IMR-90 (cell line): ENCODE measurements at regions not wholly inside any gene's neighbourhood (a gene's known extent, or its start where the extent isn't known, plus 50 kb on each side); places are given as distances from the start of the nearest gene placed in this dataset.

ENCODE experiments used
- ATAC-seq: fragments of 200-7000 bp; cut with Tn5 transposase; 2 replicates; pipeline ENCODE4 v1.9.1; 2020; ENCODE audit warnings: low read depth, mild to moderate bottlenecking, moderate library complexity
- BruUV-seq: library from RNA; stranded (reverse); fragments of 400-500 nt; replicated peaks from 2 replicates; lab custom pipeline; 2021; lab: Mats Ljungman, UMichigan
- CTCF ChIA-PET: fragments of 300-600 bp; formaldehyde crosslinking; extraction: SDS; loops from one replicate; lab custom pipeline; 2021; ENCODE audit warnings: antibody characterized with exemption; lab: Yijun Ruan, JAX
- POLR2A ChIA-PET: fragments of 300-600 bp; sonication (Branson Sonifier 250); formaldehyde crosslinking; loops from one replicate; lab custom pipeline; 2022; ENCODE audit warnings: antibody characterized with exemption; ENCODE audit not compliant: unreplicated experiment; lab: Charles Lee
- DNase-seq: peaks from one replicate; pipeline ENCODE4 v3.0.0; 2013
- H2AFZ ChIP-seq: replicated peaks from 2 replicates; pipeline ENCODE3; 2013; ENCODE audit warnings: low read length, mild to moderate bottlenecking; ENCODE audit not compliant: poor library complexity
- H2AK5ac ChIP-seq: 2 replicates; pipeline ENCODE4 v1.6.1; 2013; ENCODE audit warnings: low read depth, low read length, inconsistent platforms
- H2AK9ac ChIP-seq: replicated peaks from 2 replicates; pipeline ENCODE3; 2013; ENCODE audit warnings: mild to moderate bottlenecking, low read depth, low read length, moderate library complexity; ENCODE audit not compliant: poor library complexity
- H2BK120ac ChIP-seq: 2 replicates; pipeline ENCODE4 v1.6.1; 2013; ENCODE audit warnings: low read depth, low read length, inconsistent platforms
- H2BK15ac ChIP-seq: 3 replicates; pipeline ENCODE4 v1.6.1; 2013; ENCODE audit warnings: low read depth, low read length, inconsistent platforms
- H2BK20ac ChIP-seq: 2 replicates; pipeline ENCODE4 v1.6.1; 2013; ENCODE audit warnings: low read depth, mild to moderate bottlenecking, inconsistent platforms, low read length, moderate library complexity
- H2BK5ac ChIP-seq: 2 replicates; pipeline ENCODE4 v1.6.1; 2013; ENCODE audit warnings: mild to moderate bottlenecking, low read depth, low read length, inconsistent platforms; ENCODE audit not compliant: poor library complexity, severe bottlenecking
- H3K14ac ChIP-seq: replicated peaks from 2 replicates; pipeline ENCODE4 v1.6.1; 2013; ENCODE audit warnings: low read depth, low read length, inconsistent platforms
- H3K18ac ChIP-seq: 2 replicates; pipeline ENCODE4 v1.6.1; 2013; ENCODE audit warnings: low read depth, low read length, control low read depth
- H3K23ac ChIP-seq: 2 replicates; pipeline ENCODE4 v1.6.1; 2013; ENCODE audit warnings: low read depth, low read length, inconsistent platforms
- H3K27ac ChIP-seq: 2 replicates; pipeline ENCODE4 v1.5.1; 2013; ENCODE audit warnings: mild to moderate bottlenecking, control low read depth, low read length; ENCODE audit not compliant: insufficient read depth
- H3K27me3 ChIP-seq: 2 replicates; pipeline ENCODE4 v1.6.1; 2013; ENCODE audit warnings: low read length; ENCODE audit not compliant: control insufficient read depth, insufficient read depth
- H3K36me3 ChIP-seq: 2 replicates; pipeline ENCODE4 v1.6.1; 2013; ENCODE audit warnings: low read length, mixed read lengths; ENCODE audit not compliant: control insufficient read depth, insufficient read depth
- H3K4ac ChIP-seq: 2 replicates; pipeline ENCODE4 v1.6.1; 2013; ENCODE audit warnings: low read depth, low read length, inconsistent platforms
- H3K4me1 ChIP-seq: 2 replicates; pipeline ENCODE4 v1.6.1; 2013; ENCODE audit warnings: low read length, mixed read lengths; ENCODE audit not compliant: control insufficient read depth, insufficient read depth
- H3K4me2 ChIP-seq: 2 replicates; pipeline ENCODE4 v1.6.1; 2013; ENCODE audit warnings: low read depth, mild to moderate bottlenecking, control low read depth, low read length, moderate library complexity
- H3K4me3 ChIP-seq: 2 replicates; pipeline ENCODE4 v1.5.1; 2013; ENCODE audit warnings: low read depth, mild to moderate bottlenecking, control low read depth, low read length, moderate library complexity; ENCODE audit not compliant: insufficient read depth
- H3K56ac ChIP-seq: 2 replicates; pipeline ENCODE4 v1.6.1; 2013; ENCODE audit warnings: low read length, inconsistent platforms; ENCODE audit not compliant: insufficient read depth; ENCODE audit errors: extremely low read depth
- H3K79me1 ChIP-seq, 2 experiments: 2 replicates each; pipeline ENCODE4 v1.6.1; 2013; ENCODE audit warnings: low read length in 2 of 2, inconsistent platforms in 1 of 2, low read depth in 1 of 2
- H3K9ac ChIP-seq: 2 replicates; pipeline ENCODE4 v1.6.1; 2013; ENCODE audit warnings: low read depth, low read length, control low read depth
- H3K9me1 ChIP-seq: 2 replicates; pipeline ENCODE4 v1.6.1; 2013; ENCODE audit warnings: low read length, inconsistent platforms; ENCODE audit not compliant: insufficient read depth
- H3K9me3 ChIP-seq: 2 replicates; pipeline ENCODE4 v1.6.1; 2013; ENCODE audit warnings: low read length; ENCODE audit not compliant: control insufficient read depth, insufficient read depth
- H4K20me1 ChIP-seq: 2 replicates; pipeline ENCODE4 v1.6.1; 2013; ENCODE audit warnings: low read length, inconsistent platforms; ENCODE audit not compliant: insufficient read depth
- H4K5ac ChIP-seq: 2 replicates; pipeline ENCODE4 v1.6.1; 2013; ENCODE audit warnings: mild to moderate bottlenecking, low read depth, low read length, control low read depth
- H4K8ac ChIP-seq, 2 experiments: 2 replicates each; pipeline ENCODE4 v1.6.1; 2013; ENCODE audit warnings: low read depth in 2 of 2, low read length in 2 of 2, control low read depth in 1 of 2, inconsistent platforms in 1 of 2
- H4K91ac ChIP-seq: 2 replicates; pipeline ENCODE4 v1.6.1; 2013; ENCODE audit warnings: low read depth, low read length, inconsistent platforms; ENCODE audit not compliant: insufficient read depth
- MAZ ChIP-seq: IDR thresholded peaks from 2 replicates; pipeline ENCODE4 v1.6.1; 2012; ENCODE audit warnings: low read depth, mild to moderate bottlenecking, low read length, improper control_type of control experiment, moderate library complexity, borderline replicate concordance
- WGBS, 2 experiments: methylation state at CpG; one replicate each; pipeline versions ENCODE4 v1.1.5 to v1.1.7; 2013; ENCODE audit warnings: missing lambda C conversion rate in 2 of 2; ENCODE audit not compliant: insufficient read length in 1 of 2; ENCODE audit errors: extremely low coverage in 2 of 2; 5-methylcytosine and 5-hydroxymethylcytosine counted together
- dilution Hi-C: fragments of 300-500 bp; cut with HindIII; formaldehyde crosslinking; loops from one replicate; pipeline ENCODE4 v1.14.3; 2018; ENCODE audit warnings: low sequenced_read_pairs; ENCODE audit not compliant: unreplicated experiment
- in situ Hi-C: fragments of 300-500 bp; cut with MboI; formaldehyde crosslinking; loops from 3 replicates; pipeline ENCODE4 v1.14.3; 2019; ENCODE audit warnings: low sequenced_read_pairs, inconsistent platforms, mixed read lengths
- intact Hi-C: fragments of 100-400 bp; cut with micrococcal nuclease; formaldehyde crosslinking; loops from 2 replicates; pipeline ENCODE4 v1.10.0; 2022

- Histone ChIP-seq H2AFZ (no peak overlapping the region), H4K91ac (no peak overlapping the region), H2AK5ac (no peak overlapping the region), H3K4me1 (no peaks in the 10 kb centered on the region), H3K23ac (no peak overlapping the region), H4K8ac (no peak overlapping the region), H2BK5ac (no peak overlapping the region), H3K56ac (no peak overlapping the region), H3K14ac (no peak overlapping the region), H3K27me3 (peaks cover 23% of the 10 kb centered on the region), H3K9me3 (no peaks in the 10 kb centered on the region), H3K27ac (no peak overlapping the region), H2AK9ac (no peak overlapping the region), H3K18ac (no peak overlapping the region), H2BK120ac (no peak overlapping the region), H4K5ac (no peak overlapping the region), H4K20me1 (no peaks in the 10 kb centered on the region), H3K9ac (no peak overlapping the region), H2BK20ac (no peak overlapping the region), H3K79me1 (no peaks in the 10 kb centered on the region), H2BK15ac (no peak overlapping the region), H3K4ac (no peak overlapping the region), H3K36me3 (no peaks in the 10 kb centered on the region), H3K9me1 (no peaks in the 10 kb centered on the region), H3K4me3 (no peak overlapping the region), H3K4me2 (no peak overlapping the region)
- DNase-seq (no peak), ATAC-seq (no peak)
- ChIA-PET POLR2A (no interaction called here), CTCF (no interaction called here)
- WGBS, 2 experiments, result no CpG with 5 or more reads among the region's 4 CpGs
- intact Hi-C loops (no loop called here), dilution Hi-C loops (no loop called here), in situ Hi-C loops (no loop called here)
- no TSS peak for BruUV-seq
- no peak for TF ChIP-seq MAZ
Observed at GRCh38 chr5:154138701-154139100, 51.8 kb upstream of the GALNT10 start.
